Activated T-helper 2 cell treated with anti-CD3 and anti-CD28 coated beads, Interferon-gamma antibody, Interleukin-2, Interleukin-4, amounts not matched to agents 10 μg/mL and 5 μg/mL and 100 μg/mL, durations not matched to agents 14 hours and 24 hours and 36 hours (primary cell): ENCODE measurements at regions not wholly inside any gene's neighbourhood (a gene's known extent, or its start where the extent isn't known, plus 50 kb on each side); places are given as distances from the start of the nearest gene placed in this dataset.
"Not testable (repeated sequence)": the region's sequence is repeated elsewhere in the genome, so short reads cannot be mapped to it uniquely, and the experiment has no call there.

Experiments
- DNase-seq: peaks from one replicate; pipeline ENCODE4 v3.0.0; 2021; ENCODE audit warnings: low spot score
- H3K27ac Mint-ChIP-seq: one replicate; pipeline ENCODE4 v1.8.0; 2021; ENCODE audit warnings: mixed read lengths
- H3K27me3 Mint-ChIP-seq: one replicate; pipeline ENCODE4 v1.8.0; 2021; ENCODE audit warnings: low read depth, mixed read lengths
- H3K36me3 Mint-ChIP-seq: one replicate; pipeline ENCODE4 v1.8.0; 2021; ENCODE audit warnings: low read depth, mixed read lengths
- H3K4me1 Mint-ChIP-seq: one replicate; pipeline ENCODE4 v1.8.0; 2021; ENCODE audit warnings: low read depth, mixed read lengths
- H3K4me3 Mint-ChIP-seq: one replicate; pipeline ENCODE4 v1.8.0; 2021; ENCODE audit warnings: low read depth, mild to moderate bottlenecking, moderate library complexity, mixed read lengths
- H3K9me3 Mint-ChIP-seq: one replicate; pipeline ENCODE4 v1.8.0; 2021; ENCODE audit warnings: mixed read lengths
- intact Hi-C: fragments of 100-400 bp; cut with micrococcal nuclease; formaldehyde crosslinking; loops from one replicate; pipeline ENCODE4 v1.15.1; 2023

GRCh38 chr12:70080566-70080965 lies 162.7 kb upstream of the CNOT2 start:
- no peak for DNase-seq
- intact Hi-C loops = no loop called here
- no peak overlapping the region for H3K27ac Mint-ChIP-seq
- peaks cover 5% of the 10 kb centered on the region for H3K9me3 Mint-ChIP-seq
- no peaks in the 10 kb centered on the region for H3K36me3 Mint-ChIP-seq
- no peaks in the 10 kb centered on the region for H3K27me3 Mint-ChIP-seq
- no peak overlapping the region for H3K4me3 Mint-ChIP-seq
- H3K4me1 Mint-ChIP-seq = no peaks in the 10 kb centered on the region

GRCh38 chr12:70082997-70083676 lies 160.1 kb upstream of the CNOT2 start:
- H3K4me3 Mint-ChIP-seq = no peak overlapping the region
- no peaks in the 10 kb centered on the region for H3K27me3 Mint-ChIP-seq
- H3K27ac Mint-ChIP-seq = no peak overlapping the region
- H3K36me3 Mint-ChIP-seq = no peaks in the 10 kb centered on the region
- no peak for DNase-seq
- peaks cover 5% of the 10 kb centered on the region for H3K9me3 Mint-ChIP-seq
- intact Hi-C loops = no loop called here
- H3K4me1 Mint-ChIP-seq = no peaks in the 10 kb centered on the region

- no peak for DNase-seq
- intact Hi-C loops = no loop called here
- no peaks in the 10 kb centered on the region for H3K27me3 Mint-ChIP-seq
- H3K27ac Mint-ChIP-seq = no peak overlapping the region
- H3K4me1 Mint-ChIP-seq = no peaks in the 10 kb centered on the region
- H3K4me3 Mint-ChIP-seq = no peak overlapping the region
- H3K36me3 Mint-ChIP-seq = no peaks in the 10 kb centered on the region
- peaks cover 5% of the 10 kb centered on the region for H3K9me3 Mint-ChIP-seq
Measured at GRCh38 chr12:70083677-70084020, 159.6 kb upstream of the CNOT2 start.

DNA sequence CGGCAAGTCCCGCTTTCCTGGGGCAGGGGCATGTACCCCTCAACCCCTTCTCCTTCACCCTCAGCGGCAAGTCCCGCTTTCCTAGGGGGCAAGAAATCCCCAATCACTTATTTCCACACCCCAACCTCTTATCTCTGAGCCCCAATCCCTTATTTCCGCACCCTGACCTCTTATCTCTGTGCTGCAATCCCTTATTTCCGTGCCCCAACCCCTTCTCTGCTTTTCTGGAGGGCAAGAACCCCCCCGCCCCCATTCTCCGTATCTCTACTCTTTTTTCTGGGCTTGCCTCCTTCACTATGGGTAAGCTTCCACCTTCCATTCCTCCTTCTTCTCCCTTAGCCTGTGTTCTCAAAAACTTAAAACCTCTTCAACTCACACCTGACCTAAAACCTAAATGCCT lies 156.9 kb upstream of the CNOT2 start:
- H3K4me3 Mint-ChIP-seq, H3K27ac Mint-ChIP-seq, H3K36me3 Mint-ChIP-seq, H3K4me1 Mint-ChIP-seq, intact Hi-C loops, DNase-seq, H3K9me3 Mint-ChIP-seq, H3K27me3 Mint-ChIP-seq: not testable (repeated sequence)

GRCh38 chr12:70091021-70091521 lies 152.2 kb upstream of the CNOT2 start:
- no peaks in the 10 kb centered on the region for H3K9me3 Mint-ChIP-seq
- intact Hi-C loops = no loop called here
- H3K27me3 Mint-ChIP-seq = no peaks in the 10 kb centered on the region
- no peak overlapping the region for H3K4me3 Mint-ChIP-seq
- DNase-seq = no peak
- no peaks in the 10 kb centered on the region for H3K36me3 Mint-ChIP-seq
- no peaks in the 10 kb centered on the region for H3K4me1 Mint-ChIP-seq
- no peak overlapping the region for H3K27ac Mint-ChIP-seq

DNA sequence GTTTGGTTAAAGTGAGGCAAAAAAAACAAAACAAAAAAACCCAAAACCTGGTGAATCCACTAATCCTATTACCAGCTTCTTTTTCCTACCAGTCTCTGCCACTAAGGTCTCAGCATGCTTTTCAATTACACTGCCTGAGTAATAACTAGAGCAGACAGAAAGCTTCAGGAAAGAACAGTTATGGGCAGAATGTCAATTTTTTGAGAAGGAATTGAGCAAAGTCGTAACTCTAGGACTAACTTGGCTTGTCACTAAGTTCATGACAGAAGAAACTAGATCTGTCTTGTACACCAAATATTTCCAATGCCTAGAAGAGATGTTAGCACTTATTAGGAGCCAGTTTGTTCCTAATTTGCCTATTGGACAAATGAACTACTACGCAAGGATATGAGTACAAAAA lies 148.8 kb upstream of the CNOT2 start:
- Mint-ChIP-seq H3K4me1 (no peaks in the 10 kb centered on the region), H3K9me3 (no peaks in the 10 kb centered on the region), H3K4me3 (no peak overlapping the region), H3K36me3 (no peaks in the 10 kb centered on the region), H3K27me3 (no peaks in the 10 kb centered on the region), H3K27ac (no peak overlapping the region)
- no peak for DNase-seq
- intact Hi-C loops = no loop called here

GRCh38 chr12:70096759-70097410 lies 146.3 kb upstream of the CNOT2 start:
- Mint-ChIP-seq H3K36me3 (no peaks in the 10 kb centered on the region), H3K9me3 (no peaks in the 10 kb centered on the region), H3K4me1 (no peaks in the 10 kb centered on the region), H3K4me3 (no peak overlapping the region), H3K27me3 (no peaks in the 10 kb centered on the region), H3K27ac (no peak overlapping the region)
- intact Hi-C loops = no loop called here
- DNase-seq = no peak

- H3K4me1 Mint-ChIP-seq = no peaks in the 10 kb centered on the region
- no peaks in the 10 kb centered on the region for H3K27me3 Mint-ChIP-seq
- H3K36me3 Mint-ChIP-seq = no peaks in the 10 kb centered on the region
- H3K4me3 Mint-ChIP-seq = no peak overlapping the region
- DNase-seq = no peak
- intact Hi-C loops = no loop called here
- no peaks in the 10 kb centered on the region for H3K9me3 Mint-ChIP-seq
- no peak overlapping the region for H3K27ac Mint-ChIP-seq
Measured at GRCh38 chr12:70101064-70101463, 142.2 kb upstream of the CNOT2 start.

GRCh38 chr12:70106347-70106746 lies 136.9 kb upstream of the CNOT2 start:
- no peaks in the 10 kb centered on the region for H3K27me3 Mint-ChIP-seq
- H3K4me3 Mint-ChIP-seq = no peak overlapping the region
- no peak for DNase-seq
- intact Hi-C loops = no loop called here
- H3K27ac Mint-ChIP-seq = no peak overlapping the region
- H3K4me1 Mint-ChIP-seq = no peaks in the 10 kb centered on the region
- H3K36me3 Mint-ChIP-seq = no peaks in the 10 kb centered on the region
- H3K9me3 Mint-ChIP-seq = peaks cover 16% of the 10 kb centered on the region

DNA sequence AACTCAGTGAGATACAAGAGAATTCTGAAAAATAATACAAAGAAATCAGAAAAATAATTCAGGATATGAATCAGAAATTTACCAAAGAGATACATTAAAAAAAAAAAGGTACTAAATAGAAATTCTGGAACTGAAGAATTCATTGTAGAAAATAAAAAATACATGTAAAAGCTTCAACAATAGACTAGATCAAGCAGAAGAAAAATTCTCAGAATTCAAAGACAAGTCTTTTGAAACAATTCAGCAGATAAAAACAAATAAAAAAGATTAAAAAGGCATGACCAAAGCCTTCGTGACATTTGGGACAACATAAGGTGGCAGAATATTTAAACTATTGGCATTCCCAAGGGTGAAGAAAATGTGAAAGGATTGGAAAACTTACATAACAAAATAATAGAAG lies 133.1 kb upstream of the CNOT2 start:
- Mint-ChIP-seq H3K27me3 (no peaks in the 10 kb centered on the region), H3K36me3 (no peaks in the 10 kb centered on the region), H3K4me1 (no peaks in the 10 kb centered on the region), H3K27ac (no peak overlapping the region), H3K4me3 (no peak overlapping the region), H3K9me3 (peaks cover 16% of the 10 kb centered on the region)
- no peak for DNase-seq
- intact Hi-C loops = no loop called here

- no peaks in the 10 kb centered on the region for H3K4me1 Mint-ChIP-seq
- H3K4me3 Mint-ChIP-seq = no peak overlapping the region
- H3K36me3 Mint-ChIP-seq = no peaks in the 10 kb centered on the region
- H3K9me3 Mint-ChIP-seq = no peaks in the 10 kb centered on the region
- intact Hi-C loops = no loop called here
- no peaks in the 10 kb centered on the region for H3K27me3 Mint-ChIP-seq
- no peak for DNase-seq
- no peak overlapping the region for H3K27ac Mint-ChIP-seq
Measured at GRCh38 chr12:70117670-70118069, 125.6 kb upstream of the CNOT2 start.

- Mint-ChIP-seq H3K27ac (no peak overlapping the region), H3K36me3 (no peaks in the 10 kb centered on the region), H3K4me1 (no peaks in the 10 kb centered on the region), H3K9me3 (no peaks in the 10 kb centered on the region), H3K4me3 (no peak overlapping the region), H3K27me3 (no peaks in the 10 kb centered on the region)
- no peak for DNase-seq
- intact Hi-C loops = no loop called here
Measured at GRCh38 chr12:70120970-70121369, 122.3 kb upstream of the CNOT2 start.

DNA sequence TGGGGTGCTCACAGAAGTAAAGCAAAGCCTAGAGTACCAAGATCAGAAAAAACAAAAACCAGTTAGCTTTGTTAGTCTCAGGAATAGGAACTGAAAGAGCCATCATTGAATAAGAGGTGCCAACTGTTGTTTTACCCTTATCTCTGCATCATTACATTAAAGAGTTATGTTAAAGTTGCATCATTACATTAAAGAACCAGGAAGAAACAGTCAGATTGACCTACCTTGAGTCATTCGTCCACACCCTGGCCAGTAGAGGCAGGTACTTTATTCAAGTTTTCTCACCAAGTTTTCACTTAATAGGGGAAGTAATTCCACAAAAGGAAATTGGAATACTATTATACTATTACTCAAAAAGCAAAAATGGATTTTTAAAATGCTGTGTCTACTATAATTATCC lies 121.7 kb upstream of the CNOT2 start:
- H3K36me3 Mint-ChIP-seq = no peaks in the 10 kb centered on the region
- no peaks in the 10 kb centered on the region for H3K9me3 Mint-ChIP-seq
- no peak overlapping the region for H3K4me3 Mint-ChIP-seq
- DNase-seq = no peak
- no peaks in the 10 kb centered on the region for H3K27me3 Mint-ChIP-seq
- intact Hi-C loops = no loop called here
- H3K4me1 Mint-ChIP-seq = no peaks in the 10 kb centered on the region
- H3K27ac Mint-ChIP-seq = no peak overlapping the region
